HG02759 (cell line): ENCODE measurements at regions not wholly inside any gene's neighbourhood (a gene's known extent, or its start where the extent isn't known, plus 50 kb on each side); places are given as distances from the start of the nearest gene placed in this dataset.

Experiments
- ATAC-seq: cut with Tn5 transposase; IDR thresholded peaks from one replicate; pipeline ENCODE4 v1.9.1; 2021; ENCODE audit warnings: mild to moderate bottlenecking, moderate library complexity; ENCODE audit not compliant: unreplicated experiment

- ATAC-seq, result no peak
Observed at GRCh38 chr2:53286345-53286744, 481.3 kb upstream of the CHAC2 start.

DNA sequence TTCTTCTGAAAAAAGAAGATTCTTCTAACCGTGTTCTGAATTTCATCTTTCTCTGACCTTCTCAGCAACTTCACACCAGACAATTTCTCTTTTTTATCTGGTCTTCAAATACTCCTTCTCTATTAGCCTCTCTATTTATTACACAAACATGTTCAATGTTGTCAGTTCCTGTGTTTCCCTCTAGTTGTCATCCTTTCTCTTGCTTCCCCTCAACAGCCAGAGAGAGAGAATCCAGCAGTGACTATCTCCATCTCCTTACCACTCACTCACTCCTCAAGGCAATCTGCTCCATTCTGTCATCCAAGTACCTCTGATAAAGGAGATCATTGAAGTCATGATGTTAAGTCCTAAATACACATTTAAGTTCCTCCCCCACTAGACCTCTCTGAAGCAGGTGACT, 491.9 kb upstream of the CHAC2 start:
- no peak for ATAC-seq

GRCh38 chr2:53268626-53269025, 499.0 kb upstream of the CHAC2 start:
- ATAC-seq, result no peak

GRCh38 chr2:53268086-53268485, 499.5 kb upstream of the CHAC2 start:
- ATAC-seq, result no peak

- no peak for ATAC-seq
Observed at GRCh38 chr2:53265544-53266299, 501.9 kb upstream of the CHAC2 start.

DNA sequence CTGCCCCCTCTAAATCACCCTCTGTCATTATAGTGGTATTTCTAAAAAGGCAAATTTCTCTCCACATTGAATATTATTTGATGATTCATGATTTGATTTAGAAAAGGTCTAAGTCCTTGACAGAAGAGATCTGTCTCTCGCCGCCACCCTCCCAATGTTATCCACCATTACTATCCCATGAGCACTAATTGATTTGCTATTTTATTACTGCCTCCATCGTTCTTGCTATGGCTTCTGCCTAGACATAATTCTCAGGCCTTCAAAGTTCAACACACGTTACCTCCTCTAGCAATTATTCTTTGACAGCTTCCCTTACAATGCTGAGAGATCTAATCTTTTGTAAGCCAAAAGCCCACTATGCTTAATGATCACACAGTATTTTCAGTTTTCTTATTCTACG, 507.0 kb upstream of the CHAC2 start:
- no peak for ATAC-seq

DNA sequence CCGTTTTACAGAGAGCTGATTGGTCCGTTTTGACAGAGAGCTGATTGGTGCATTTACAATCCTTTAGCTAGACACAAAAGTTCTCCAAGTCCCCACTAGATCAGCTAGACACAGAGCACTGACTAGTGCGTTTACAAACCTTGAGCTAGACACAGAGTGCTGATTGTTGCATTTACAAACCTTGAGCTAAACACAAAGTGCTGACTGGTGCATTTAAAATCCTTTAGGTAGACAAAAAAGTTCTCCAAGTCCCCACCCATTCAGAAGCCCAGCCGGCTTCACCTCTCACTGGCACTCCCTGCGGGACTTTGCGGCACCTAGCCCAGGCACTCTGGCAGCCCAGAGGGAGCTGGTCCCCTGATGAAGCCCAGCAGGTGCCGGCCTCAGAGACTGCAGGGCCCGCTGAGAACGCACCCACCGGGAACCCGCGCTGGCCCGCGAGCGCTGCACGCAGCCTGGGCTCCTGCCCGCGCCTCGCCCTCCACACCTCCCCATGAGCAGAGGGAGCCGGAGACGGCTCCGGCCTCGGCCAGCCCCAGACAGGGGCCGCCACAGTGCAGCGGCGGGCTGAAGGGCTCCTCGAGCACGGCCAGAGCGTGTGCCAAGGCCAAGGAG, 508.1 kb upstream of the CHAC2 start:
- ATAC-seq, result no peak

GRCh38 chr2:53257287-53257686, 510.3 kb upstream of the CHAC2 start:
- no peak for ATAC-seq

DNA sequence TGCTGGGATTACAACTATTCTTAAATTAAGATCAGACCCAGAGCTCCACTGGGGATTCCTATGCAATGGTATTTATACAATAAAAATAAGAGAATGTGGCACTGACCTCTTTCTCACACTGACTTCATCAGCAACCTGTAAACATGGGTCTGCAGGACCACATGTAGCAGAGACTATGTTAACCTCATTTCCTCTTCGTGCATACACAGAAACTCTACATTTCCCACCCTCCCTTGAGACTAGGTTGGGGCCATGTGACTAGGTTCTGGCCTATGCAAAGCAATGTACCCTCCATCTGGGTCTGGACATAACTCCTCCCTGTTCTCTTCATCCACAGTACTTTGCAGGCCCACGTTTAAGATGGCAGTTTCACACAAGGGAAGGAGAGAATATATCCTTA, 514.4 kb upstream of the CHAC2 start:
- no peak for ATAC-seq

DNA sequence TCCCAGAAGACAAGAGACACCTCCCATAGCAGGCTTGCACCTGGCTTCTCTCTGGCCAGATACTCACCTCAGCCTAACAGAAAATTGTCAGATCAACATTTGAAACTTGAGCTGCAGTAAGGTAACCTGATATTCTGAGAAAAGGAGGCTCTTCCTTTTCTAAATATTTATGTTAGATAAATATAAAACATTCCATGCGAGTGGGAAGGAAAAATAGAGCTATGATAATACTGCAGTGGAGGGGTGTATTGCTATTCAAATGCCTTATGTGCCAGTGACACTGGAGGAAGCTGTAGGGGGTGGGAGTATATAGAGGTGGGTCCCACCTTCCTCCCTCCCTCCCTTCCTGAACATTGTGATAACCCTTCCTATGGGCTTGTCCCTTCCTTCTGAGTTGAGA, 515.5 kb upstream of the CHAC2 start:
- ATAC-seq, result no peak

DNA sequence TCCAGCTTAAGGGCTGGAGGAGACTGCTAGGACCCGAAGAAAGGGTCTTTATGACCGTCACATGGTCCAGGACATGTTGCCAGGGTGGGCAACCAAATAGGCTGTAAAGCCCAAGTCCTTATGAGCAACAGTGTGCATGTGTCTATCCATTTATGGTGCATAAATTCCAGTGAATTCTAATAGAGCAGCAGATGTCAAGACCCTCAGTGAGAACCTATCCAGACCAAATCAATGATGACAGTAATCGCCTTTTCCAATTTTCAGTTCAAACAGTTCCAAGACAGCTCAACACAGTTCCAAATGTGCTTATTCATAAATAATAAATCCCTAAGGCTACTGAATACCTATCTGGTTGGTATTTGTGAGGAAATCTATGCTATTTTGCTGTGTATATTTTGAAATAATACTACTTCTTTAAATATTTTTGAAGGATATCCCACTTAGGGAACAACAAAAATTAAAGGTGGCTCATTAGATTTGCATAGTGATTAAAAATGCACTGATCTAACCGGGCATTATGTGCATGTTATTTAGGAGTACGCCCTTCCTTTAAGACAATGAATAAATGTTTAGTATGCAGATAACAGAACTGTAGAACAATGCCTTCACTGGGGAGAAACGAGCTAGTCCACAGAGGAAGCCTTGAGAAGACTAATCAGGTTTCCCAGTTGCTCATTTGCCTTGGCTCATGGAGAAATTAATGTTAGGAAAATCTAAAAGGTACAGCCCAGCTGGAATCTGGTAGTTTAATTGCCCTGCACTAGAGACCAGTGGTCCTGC, 519.5 kb upstream of the CHAC2 start:
- ATAC-seq, result no peak

- ATAC-seq, result no peak
Observed at GRCh38 chr2:53243430-53243829, 524.2 kb upstream of the CHAC2 start.

DNA sequence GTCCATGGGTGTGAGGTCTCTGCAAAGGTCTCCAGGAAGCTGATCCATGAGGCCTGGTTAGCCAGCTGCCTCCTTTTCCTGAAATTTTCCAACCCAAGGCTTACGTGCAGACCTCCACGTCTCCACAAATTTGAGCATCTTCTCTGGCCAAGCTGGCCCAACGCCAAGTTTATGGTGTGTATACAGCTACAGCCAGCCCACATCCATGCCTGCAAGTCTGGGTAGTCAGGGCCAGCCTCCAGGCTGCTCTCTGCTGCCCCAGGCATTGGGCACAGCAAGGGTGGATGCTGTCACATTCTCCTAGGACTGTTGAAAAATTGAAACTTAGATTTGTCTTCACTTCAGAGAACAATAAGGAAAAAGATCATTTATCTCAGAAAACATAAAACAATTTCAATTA, 525.5 kb upstream of the CHAC2 start:
- ATAC-seq, result no peak

DNA sequence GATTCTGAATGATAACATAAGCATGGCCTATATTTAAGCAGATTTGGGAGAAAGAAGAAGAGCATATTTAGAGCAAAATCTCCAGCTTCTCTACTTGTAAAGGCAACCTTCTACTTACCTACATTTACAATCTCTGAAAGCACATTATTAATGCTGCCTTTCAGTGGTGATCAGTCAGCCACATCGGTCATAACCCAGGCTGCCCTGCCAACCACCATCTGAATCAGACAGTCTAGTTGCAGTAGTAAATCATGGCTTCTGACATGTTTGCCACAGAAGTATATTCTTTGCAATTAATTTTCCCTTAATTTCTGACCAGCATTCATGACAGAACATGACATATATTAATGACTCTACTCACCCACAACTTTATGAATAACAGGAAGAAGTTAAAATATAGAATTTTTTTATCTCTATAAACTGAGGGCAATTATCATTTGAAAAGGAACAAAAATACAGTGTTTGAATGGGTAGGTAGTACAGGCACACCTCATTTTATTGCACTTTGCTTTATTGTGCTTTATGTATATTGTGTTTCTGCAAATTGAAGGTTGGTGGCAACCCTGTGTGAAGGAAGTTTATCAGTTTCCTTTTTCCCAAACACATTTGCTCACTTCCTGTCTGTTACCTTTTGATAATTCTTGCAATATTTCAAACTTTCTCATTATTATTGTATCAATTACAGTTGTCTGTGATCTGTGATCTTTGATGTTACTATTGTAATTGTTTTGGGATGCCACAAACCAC, 531.6 kb upstream of the CHAC2 start:
- no peak for ATAC-seq

DNA sequence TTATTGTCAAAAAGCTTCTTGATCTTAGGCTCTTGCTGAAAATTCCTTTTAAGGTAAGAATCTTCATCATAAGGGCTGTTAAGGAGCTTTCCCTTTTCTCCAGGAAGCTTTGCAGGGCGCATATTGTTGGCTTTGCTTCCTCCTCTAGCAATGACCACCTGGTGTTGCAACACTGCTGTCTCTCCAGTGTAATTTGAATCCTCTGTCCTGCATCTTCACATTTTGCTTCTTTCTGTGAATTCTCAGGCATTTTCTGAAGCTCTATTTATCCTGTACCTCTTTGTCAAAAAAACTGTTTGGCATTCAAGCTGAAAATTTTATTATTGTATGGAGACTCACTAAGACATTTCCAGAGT, 533.1 kb upstream of the CHAC2 start:
- ATAC-seq, result no peak

GRCh38 chr2:53233759-53234547, 533.7 kb upstream of the CHAC2 start:
- ATAC-seq, result no peak

DNA sequence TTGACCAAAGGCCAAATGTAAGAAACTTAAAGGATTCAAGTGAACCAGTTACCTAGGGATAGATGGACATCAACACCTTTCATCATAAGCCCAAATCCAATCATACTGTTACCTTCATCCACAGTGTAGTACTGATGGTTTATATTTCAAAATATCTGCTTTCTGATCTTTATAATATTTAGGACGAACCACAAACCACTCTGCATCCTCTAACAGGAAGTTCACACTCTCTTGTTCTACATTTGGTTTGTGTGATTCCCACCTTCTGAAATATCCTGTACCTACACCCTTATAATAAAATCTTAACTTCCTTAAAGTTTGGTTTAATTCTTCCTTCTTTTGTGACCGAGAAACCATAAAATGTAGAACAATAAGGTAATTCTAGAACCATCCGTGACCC, 535.7 kb upstream of the CHAC2 start:
- ATAC-seq, result no peak

GRCh38 chr2:53230691-53231090, 536.9 kb upstream of the CHAC2 start:
- no peak for ATAC-seq

- no peak for ATAC-seq
Observed at GRCh38 chr2:53227535-53227934, 540.1 kb upstream of the CHAC2 start.

GRCh38 chr2:53220969-53221368, 546.6 kb upstream of the CHAC2 start:
- no peak for ATAC-seq

DNA sequence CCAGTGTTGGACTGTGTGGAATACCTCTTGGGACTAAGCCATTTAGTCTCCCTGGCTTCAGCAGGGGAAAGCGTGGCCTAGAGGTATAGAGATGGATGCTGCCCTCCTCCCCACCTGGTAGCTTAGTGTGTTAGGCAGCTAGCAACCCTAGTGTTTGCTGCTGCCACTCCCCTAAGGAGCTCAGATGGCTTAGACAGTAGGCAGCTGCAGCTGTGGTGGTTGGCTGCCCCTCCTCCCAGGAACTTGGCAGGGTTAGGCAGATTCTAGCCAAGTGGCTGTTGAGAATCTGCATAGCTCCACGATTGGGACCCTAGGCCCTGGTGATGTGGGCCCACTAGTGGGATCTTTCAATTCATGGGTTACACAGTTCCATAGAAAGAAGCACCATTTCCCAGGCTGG, 550.4 kb upstream of the CHAC2 start:
- ATAC-seq, result no peak
